Urothelium cell line (cell line): ENCODE measurements at regions not wholly inside any gene's neighbourhood (a gene's known extent, or its start where the extent isn't known, plus 50 kb on each side); places are given as distances from the start of the nearest gene placed in this dataset.
"Not testable (repeated sequence)": the region's sequence is repeated elsewhere in the genome, so short reads cannot be mapped to it uniquely, and the experiment has no call there.

Source experiments
- DNase-seq: peaks from one replicate; pipeline ENCODE4 v3.0.0; 2011; ENCODE audit warnings: low spot score, mixed read lengths
- FAIRE-seq: peaks from 2 replicates; lab custom pipeline; 2011; peaks lifted over from hg19 to GRCh38; lab: Jason Lieb, UNC

DNA sequence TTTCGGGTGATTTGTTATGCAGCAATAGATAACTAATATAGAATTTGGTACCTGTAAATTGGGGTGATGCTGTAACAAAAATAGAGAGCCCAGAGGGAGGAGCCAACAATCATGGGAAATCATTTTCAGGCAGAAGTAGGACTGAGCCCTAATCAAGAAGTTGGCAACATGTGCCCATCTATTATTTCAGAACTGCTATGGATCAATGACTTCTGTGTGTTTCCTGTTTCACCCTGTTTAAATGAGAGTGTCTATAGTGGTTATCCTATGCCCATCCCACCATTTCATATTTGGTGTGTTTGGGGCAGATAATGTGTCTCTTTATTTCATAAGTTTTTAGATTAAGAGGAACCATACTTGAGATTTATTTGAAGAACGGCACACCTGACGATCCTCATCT is 330.8 kb upstream of the CITED2 start:
- DNase-seq (no peak), FAIRE-seq (no peak)

GRCh38 chr6:139703780-139704179 is 329.3 kb upstream of the CITED2 start:
- DNase-seq, result no peak
- no peak for FAIRE-seq

DNA sequence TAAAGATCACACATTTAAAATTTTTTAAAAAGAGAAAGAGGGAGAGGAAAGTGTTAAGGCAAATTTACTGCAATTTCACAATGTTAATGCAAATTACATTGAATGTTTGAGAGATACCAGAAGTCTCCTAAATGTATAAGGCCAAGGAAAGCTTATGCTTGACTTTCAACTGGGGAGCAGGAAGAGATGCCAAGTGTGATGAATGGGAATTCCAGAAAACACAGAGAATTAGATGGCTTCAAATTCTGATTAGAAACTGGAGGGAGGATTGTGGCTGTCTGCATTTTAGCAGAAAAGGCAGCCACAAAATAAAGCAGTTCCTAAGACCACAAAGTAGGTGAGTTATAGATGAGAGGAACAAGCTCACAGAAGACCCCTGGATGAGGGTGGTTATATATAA is 328.3 kb upstream of the CITED2 start:
- no peak for DNase-seq
- FAIRE-seq, result no peak

DNA sequence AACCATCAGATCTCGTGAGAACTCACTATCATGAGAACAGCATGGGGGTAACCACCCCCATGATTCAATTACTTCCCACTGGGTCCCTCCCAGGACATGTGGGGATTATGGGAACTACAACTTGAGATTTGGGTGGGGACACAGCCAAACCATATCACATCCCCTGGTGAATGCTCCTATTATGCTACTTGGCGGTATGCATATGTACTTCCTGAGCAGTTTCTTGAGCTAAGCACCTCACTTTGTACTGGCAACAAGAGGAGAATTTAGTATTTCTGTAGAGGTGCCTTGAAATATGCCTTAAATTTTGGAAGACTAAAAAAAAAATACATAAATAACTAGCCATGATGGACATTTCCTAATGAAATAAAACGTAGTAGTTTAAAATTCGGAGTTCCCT is 327.2 kb upstream of the CITED2 start:
- no peak for FAIRE-seq
- no peak for DNase-seq

DNA sequence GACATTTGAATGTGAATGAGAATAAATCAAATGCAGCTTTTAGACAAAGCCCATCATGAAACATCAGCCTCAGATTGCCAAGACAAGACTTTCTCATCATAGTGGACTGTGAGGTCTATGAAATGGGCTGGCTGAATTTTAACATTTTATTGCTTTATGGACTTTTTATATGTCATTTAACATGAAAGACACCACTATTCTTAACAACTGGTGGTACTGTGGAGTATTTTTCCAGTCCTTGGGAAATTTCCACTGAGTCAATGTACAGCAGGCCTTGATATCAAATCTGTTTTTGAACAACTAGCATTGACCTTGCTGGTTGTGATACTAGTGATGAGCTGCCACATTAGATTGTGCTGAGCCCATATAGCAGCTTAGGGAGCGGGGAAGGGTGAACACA is 326.6 kb upstream of the CITED2 start:
- FAIRE-seq, result no peak

DNA sequence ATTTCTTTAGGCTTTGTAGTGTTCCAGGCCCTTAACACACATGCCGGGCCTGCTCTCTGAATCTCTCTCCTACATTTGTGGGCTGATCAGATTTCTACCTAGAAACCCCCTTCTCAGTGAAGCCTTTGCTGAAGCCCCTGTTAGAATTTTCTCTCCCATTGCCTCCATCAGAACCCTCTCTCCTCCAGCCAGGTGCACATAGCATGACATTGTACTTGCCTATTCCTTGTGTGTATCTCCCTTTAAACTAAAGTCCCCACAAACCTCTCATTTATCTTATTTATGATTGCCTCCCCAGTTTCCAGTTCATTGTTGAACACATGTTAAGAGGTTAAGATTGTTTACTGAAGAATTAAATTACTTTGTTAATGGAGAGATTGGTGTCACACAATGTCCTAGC is 325.5 kb upstream of the CITED2 start:
- FAIRE-seq (no peak), DNase-seq (no peak)

More for the DNA sequence above, 326.6 kb upstream of the CITED2 start:
- DNase-seq, result no peak

DNA sequence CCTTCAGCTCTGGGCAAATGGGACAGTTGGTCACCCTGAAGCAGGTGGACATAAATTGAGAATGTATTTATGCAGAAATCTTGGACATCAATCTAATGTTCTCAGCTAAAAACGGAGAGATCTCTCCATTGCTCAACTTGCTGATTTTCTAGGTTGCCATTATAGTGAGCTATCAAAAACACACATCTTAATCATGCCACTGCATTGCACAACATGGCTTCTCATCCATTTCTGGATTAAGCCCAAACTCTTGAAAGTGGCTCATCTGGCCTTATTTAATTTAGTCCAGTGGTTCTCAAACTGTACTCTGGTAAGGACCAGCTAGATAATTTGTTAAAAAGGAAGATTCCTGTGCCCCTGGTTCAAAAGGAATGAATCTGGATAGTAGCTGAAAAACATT is 324.9 kb upstream of the CITED2 start:
- FAIRE-seq (no peak), DNase-seq (no peak)

DNA sequence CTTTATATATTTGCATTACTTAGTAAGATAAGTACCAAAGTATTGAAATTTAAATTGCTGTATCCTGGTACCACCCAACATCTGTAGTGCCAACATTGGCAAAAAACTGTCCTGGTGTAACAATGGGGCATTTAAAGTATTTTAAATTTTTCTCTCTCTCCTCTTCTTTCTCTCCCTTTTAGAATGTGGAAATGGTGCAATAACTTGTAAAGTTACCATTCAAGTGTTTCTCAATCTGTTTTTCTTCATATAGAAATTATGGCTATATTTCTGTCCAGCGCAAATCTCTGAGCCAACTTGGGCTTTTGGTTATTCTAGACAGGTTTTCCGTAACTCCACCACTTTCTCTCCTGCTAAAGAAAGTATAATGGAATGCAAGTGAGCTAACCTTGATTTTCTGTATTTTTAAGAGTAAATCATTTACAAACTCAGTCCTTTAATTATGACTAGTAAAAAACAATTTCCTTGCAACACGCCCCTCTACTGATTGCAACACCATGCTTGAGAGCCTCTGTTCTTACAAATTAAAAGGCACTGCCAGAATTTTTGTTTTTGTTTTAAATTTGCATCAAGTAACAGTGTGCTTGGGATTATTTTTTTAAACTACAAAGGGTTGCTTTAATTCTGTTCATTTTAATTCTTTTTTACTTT is 324.2 kb upstream of the CITED2 start:
- FAIRE-seq (no peak), DNase-seq (no peak)

DNA sequence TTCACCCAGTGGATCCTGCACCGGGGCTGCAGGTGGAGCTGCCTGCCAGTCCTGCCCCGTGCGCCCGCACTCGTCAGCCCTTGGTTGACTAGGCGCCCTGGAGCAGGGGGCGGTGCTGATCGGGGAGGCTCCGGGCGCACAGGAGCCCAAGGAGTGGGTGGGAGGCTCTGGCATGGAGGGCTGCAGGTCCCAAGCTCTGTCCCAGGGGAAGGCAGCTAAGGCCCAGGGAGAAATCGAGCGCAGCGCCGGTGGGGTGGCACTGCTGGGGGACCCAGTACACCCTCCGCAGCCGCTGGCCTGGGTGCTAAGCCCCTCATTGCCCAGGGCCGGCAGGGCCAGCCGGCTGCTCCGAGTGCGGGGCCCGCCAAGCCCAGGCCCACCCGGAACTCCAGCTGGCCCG is 323.4 kb upstream of the CITED2 start:
- DNase-seq, FAIRE-seq: not testable (repeated sequence)

GRCh38 chr6:139696991-139697390 is 322.5 kb upstream of the CITED2 start:
- not testable (repeated sequence) for FAIRE-seq, DNase-seq

DNA sequence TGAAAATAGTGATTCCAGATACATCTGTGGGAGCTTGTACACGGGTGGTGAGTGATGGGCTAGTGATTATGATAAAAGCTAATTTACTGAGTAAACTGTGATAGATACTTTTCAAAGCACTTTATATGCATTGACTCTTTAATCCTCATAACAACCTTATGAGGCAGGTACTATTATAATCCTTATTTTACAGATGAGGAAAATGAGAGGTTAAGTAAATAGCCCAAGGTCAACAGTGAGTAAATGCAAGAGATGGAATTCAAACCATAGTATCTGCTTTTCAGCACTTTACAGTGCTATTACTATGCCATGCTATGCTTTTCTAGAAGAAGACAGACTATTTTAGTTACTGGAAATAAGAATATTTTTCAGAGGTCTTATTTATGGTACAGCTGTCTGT is 320.9 kb upstream of the CITED2 start:
- FAIRE-seq (no peak), DNase-seq (no peak)

GRCh38 chr6:139693735-139694134 is 319.3 kb upstream of the CITED2 start:
- DNase-seq, result no peak
- FAIRE-seq, result no peak

DNA sequence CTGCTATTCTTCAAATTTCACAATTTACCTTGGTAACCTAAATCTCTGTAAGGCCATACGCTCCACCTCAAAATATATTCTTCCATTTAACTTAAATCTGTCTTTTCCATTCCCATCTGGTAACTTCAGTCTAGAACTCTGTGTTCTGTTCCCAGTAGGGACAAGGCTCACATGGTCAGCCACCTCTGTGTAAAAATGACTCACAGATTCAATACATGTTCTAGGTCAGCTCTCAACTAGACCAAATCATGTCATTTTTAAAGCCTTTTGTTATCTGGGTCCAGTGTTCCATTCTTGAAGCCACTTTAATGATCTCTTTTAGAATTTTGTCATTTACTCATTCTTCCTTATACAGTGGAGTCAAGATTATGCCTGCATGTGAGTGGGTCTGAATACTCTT is 315.6 kb upstream of the CITED2 start:
- no peak for FAIRE-seq

GRCh38 chr6:139687055-139687454 is 312.6 kb upstream of the CITED2 start:
- FAIRE-seq (no peak), DNase-seq (no peak)

More for the DNA sequence above, 315.6 kb upstream of the CITED2 start:
- DNase-seq, result no peak

- DNase-seq (no peak), FAIRE-seq (no peak)
These were observed 311.9 kb upstream of the CITED2 start for GRCh38 chr6:139686308-139686707.

DNA sequence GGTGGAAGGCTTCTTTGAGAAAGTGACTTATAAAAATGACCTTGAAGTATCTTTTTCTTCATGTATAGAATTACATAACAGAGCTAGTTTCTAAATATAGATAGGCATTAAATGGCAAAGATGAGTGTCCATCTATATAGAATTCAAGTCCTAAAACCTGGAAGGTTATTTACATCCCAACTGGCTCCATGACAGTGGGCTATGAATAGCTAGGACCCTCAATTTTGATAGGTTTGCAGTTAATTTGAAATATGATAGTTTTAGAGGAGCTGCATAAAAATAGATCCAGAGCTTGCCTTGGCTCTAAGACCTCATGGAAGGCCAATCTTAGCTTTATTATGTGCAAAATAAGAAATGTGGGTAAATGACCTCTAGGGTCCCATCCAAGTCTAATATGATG is 310.6 kb upstream of the CITED2 start:
- DNase-seq (no peak), FAIRE-seq (no peak)

DNA sequence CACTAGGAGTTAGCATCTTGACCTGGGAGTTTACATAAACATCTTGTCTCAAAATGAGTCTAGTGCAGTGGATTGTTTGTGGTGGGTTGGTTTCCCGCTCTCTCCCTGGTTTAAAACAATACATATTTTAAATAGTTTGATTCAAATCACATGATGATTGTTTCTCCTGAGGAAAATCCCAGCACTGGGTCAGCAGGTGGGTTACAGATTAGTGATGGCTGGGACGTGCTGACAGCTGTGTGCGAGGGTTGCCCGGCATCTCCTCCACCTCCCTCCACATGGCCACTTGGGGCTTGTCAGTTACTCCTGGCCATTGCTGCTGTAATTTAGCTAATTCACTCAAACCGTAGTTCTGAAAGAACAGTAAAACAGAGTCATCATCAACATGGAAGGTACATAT is 306.4 kb upstream of the CITED2 start:
- DNase-seq, result no peak
- FAIRE-seq, result no peak

DNA sequence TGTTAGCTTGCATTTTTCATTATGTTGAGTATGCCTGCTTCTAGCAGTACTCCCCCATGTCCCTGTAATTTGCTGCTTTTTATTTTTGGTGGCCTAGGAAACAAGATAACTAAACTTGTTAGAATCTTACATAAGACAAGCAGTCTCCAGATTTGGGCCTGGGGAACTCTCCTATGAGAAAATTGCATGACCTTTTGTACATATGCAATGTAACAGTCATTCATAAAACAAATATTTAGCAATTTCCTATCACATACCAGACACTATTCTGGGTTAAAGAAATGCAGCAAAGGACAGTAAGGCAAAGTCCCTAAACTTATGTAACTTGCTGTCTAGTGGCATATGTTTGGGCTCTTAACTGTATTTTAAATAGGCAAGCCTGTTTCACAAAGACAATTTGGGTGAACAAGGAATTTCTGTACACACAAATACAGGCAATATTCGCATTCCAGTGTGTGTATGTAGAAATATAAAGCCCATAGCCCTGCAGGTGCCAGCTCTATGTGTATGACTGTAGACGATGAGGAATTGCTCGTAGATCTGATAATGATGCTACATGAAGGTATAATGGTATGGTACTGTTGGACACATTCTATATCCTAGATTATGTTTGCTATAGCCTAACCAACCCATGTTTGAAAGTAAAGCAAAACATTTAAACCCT is 305.2 kb upstream of the CITED2 start:
- FAIRE-seq, result no peak
- DNase-seq, result no peak

DNA sequence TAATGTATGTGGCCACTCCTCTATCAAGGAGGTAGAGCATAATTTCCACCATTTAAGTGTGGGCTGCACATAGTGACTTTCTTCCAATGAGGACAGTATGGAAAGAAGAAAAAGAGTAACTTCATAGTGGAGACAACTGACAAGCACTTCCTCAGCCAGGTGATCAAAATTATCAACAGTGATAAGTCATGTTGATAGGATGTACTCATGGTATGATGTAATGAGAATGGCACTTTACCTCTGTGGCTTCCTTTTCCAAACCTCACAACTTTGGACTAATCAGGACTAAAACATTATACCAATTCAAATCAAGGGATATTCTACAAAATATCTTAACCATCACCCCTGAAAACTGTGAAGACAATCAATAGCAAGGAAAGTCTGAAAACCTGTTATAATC is 302.3 kb upstream of the CITED2 start:
- DNase-seq (no peak), FAIRE-seq (no peak)

GRCh38 chr6:139666284-139666683 is 291.8 kb upstream of the CITED2 start:
- FAIRE-seq (no peak), DNase-seq (no peak)

GRCh38 chr6:139663996-139664395 is 289.5 kb upstream of the CITED2 start:
- no peak for FAIRE-seq
- DNase-seq, result no peak

DNA sequence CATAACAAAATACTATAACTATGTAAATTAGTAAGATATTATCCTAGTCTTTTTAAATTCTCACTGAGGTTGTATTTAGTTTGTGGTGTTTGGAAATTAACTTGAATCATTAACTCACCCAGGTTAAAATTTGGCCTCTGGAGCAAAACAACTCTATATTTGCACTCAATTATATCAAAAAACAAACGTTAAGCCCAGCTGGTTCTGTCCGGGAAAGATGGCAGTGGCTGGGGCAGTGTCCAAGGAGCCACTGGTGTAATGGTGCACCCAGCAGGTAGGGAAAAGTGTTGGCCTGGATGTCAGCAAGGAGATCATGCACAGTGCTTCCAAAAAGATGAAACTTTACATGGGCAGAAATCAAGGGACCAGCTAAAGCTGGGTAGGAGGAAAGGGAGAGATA is 285.3 kb upstream of the CITED2 start:
- DNase-seq (no peak), FAIRE-seq (no peak)

DNA sequence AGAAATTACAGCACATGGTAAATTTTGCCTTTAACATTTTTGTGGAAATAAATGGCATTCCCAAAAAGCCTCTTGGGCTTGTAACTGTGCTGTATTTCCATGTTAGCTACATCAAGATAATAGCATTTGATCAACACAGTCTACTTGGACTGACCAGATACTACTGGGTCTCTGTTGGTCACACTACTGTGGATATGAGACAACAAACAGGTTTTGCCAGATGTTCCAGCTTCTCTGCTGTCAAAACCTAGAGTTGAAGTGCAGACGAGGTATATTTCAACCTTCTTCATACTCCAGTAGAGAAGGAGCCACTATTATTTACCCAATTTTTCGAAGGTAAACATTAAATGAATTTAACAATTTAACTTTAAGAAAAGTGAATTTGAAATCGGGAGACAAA is 284.7 kb upstream of the CITED2 start:
- no peak for FAIRE-seq
- no peak for DNase-seq
